HG03060 (cell line): ENCODE measurements at regions not wholly inside any gene's neighbourhood (a gene's known extent, or its start where the extent isn't known, plus 50 kb on each side); places are given as distances from the start of the nearest gene placed in this dataset.
A peak's percentile ranks its signal among the peaks of the same experiment; 100 is the strongest.
"Not testable (repeated sequence)": the region's sequence is repeated elsewhere in the genome, so short reads cannot be mapped to it uniquely, and the experiment has no call there.

ENCODE experiments used
- ATAC-seq: cut with Tn5 transposase; IDR thresholded peaks from one replicate; pipeline ENCODE4 v1.9.1; 2021; ENCODE audit warnings: low read depth, moderate number of reproducible peaks; ENCODE audit not compliant: unreplicated experiment

- not testable (repeated sequence) for ATAC-seq
Measured at GRCh38 chr1:815147-815922, 108.4 kb upstream of the SAMD11 start.

GRCh38 chr1:817071-817599, 106.6 kb upstream of the SAMD11 start:
- not testable (repeated sequence) for ATAC-seq

- ATAC-seq: not testable (repeated sequence)
Measured at GRCh38 chr1:817658-818617, 105.8 kb upstream of the SAMD11 start.

GRCh38 chr1:818618-819291, 105.0 kb upstream of the SAMD11 start:
- ATAC-seq: no peak

- ATAC-seq: no peak
Measured at GRCh38 chr1:820962-821361, 102.8 kb upstream of the SAMD11 start.

- ATAC-seq: not testable (repeated sequence)
Measured at GRCh38 chr1:826808-827207, 96.9 kb upstream of the SAMD11 start.

GRCh38 chr1:827211-828063, 96.3 kb upstream of the SAMD11 start:
- peak; percentile 51 for ATAC-seq

GRCh38 chr1:829324-829723, 94.4 kb upstream of the SAMD11 start:
- not testable (repeated sequence) for ATAC-seq

- ATAC-seq: not testable (repeated sequence)
Measured at GRCh38 chr1:829932-830331, 93.8 kb upstream of the SAMD11 start.

- not testable (repeated sequence) for ATAC-seq
Measured at GRCh38 chr1:830750-831149, 93.0 kb upstream of the SAMD11 start.

- ATAC-seq: no peak
Measured at GRCh38 chr1:831522-831921, 92.2 kb upstream of the SAMD11 start.

- no peak for ATAC-seq
Measured at GRCh38 chr1:832136-832535, 91.6 kb upstream of the SAMD11 start.

- ATAC-seq: not testable (repeated sequence)
Measured at GRCh38 chr1:833226-833625, 90.5 kb upstream of the SAMD11 start.

- ATAC-seq: not testable (repeated sequence)
Measured at GRCh38 chr1:835509-835908, 88.2 kb upstream of the SAMD11 start.

GRCh38 chr1:837601-838000, 86.1 kb upstream of the SAMD11 start:
- ATAC-seq: not testable (repeated sequence)

- ATAC-seq: not testable (repeated sequence)
Measured at GRCh38 chr1:838291-838690, 85.4 kb upstream of the SAMD11 start.

- not testable (repeated sequence) for ATAC-seq
Measured at GRCh38 chr1:840592-840991, 83.1 kb upstream of the SAMD11 start.

- not testable (repeated sequence) for ATAC-seq
Measured at GRCh38 chr1:841671-842425, 81.9 kb upstream of the SAMD11 start.

- ATAC-seq: not testable (repeated sequence)
Measured at GRCh38 chr1:842799-843198, 80.9 kb upstream of the SAMD11 start.
